ENCODE measurements at regions not wholly inside any gene's neighbourhood (a gene's known extent, or its start where the extent isn't known, plus 50 kb on each side); places are given as distances from the start of the nearest gene placed in this dataset.

DNA sequence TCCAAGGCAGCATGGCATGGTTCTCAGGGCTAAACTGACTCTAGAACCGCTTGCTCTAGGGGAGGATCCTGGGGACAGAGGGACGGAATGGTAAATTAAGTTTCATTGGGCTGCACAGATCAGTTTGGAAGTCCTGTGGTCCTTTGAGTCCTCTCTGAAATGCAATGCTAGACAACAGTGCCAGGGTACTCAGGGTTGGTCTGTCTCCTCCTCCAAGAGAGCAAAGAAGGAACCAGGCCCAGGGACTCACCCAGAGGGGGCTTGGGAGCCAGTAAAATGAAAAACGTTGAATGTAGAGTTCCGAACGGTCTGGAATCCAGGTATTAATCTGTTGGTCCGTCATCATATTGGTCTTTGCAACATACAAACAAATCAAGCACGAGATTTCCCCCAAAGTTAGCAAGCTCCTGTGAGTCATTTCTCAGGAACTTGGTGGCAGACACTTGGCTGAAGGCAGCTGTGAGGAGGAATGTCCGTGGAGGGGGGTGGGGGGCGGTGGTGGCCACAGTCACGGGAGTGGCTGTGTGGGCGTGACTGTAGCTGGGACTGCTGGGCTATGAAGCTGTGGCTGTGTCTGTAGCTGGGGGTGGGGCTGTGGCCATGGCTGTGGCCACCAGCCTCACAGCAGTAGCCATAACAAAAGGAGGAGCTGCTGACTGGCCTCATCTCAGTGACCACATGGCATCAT is 361.0 kb downstream of the SHQ1 start:
- H4K8ac ChIP-seq (ENCODE audit: extremely low read depth, insufficient read depth, low read length), result no peak overlapping the region
- H3K4me3 ChIP-seq (ENCODE audit: extremely low read depth in 1 of 4, insufficient read depth in 2 of 4, low read depth in 3 of 4, low read length in 4 of 4), result no peak overlapping the region
- POLR2A ChIA-PET (ENCODE audit: partially characterized antibody), result interaction anchor here (1.1 to 2.1 kb wide), 2 partner anchors 16 to 40 kb away, joined by 3 to 7 read pairs; no protein-coding TSS in a partner anchor
- H2BK12ac ChIP-seq (ENCODE audit: low read depth, low read length), result peak overlapping the region; percentile 88
- H4K20me1 ChIP-seq (replicated peaks in 1 of 2; ENCODE audit: control insufficient read depth in 1 of 2, insufficient read depth in 2 of 2, low read length in 2 of 2), result no peaks in the 10 kb centered on the region
- peak overlapping the region; percentile 57 for H2BK120ac ChIP-seq (replicated peaks; ENCODE audit: low read depth, low read length)
- no peak for FAIRE-seq
- no peak overlapping the region for H3K23ac ChIP-seq (ENCODE audit: insufficient read length)
- H3K27me3 ChIP-seq (replicated peaks in 1 of 4; ENCODE audit: control insufficient read depth in 3 of 4, extremely low read depth in 1 of 4, insufficient read depth in 3 of 4, low read length in 3 of 4), result no peaks in the 10 kb centered on the region; a peak in 2 of 7 replicates
- no peaks in the 10 kb centered on the region for H3K9me3 ChIP-seq (ENCODE audit: insufficient read depth in 2 of 2, low read depth in 1 of 2, low read length in 1 of 2)
- no peaks in the 10 kb centered on the region for H3K36me3 ChIP-seq (ENCODE audit: control insufficient read depth in 2 of 4, insufficient read depth in 4 of 4, low read length in 3 of 4)
- H3K4me2 ChIP-seq (ENCODE audit: insufficient read depth in 1 of 2, low read depth in 2 of 2, low read length in 2 of 2), result peak overlapping the region in 1 of 2 experiments; percentile 44; a peak in 1 of 4 replicates
- H3K4me1 ChIP-seq (replicated peaks in 1 of 4; ENCODE audit: control insufficient read depth in 3 of 4, insufficient read depth in 4 of 4, low read length in 3 of 4), result peaks cover 9 to 26% (median 20%) of the 10 kb centered on the region in 4 experiments
- H3K18ac ChIP-seq (ENCODE audit: extremely low read depth, low read length), result peak overlapping the region; percentile 73; the same call in 1 of the 2 replicates
- peak overlapping the region; percentile 48 for H4K91ac ChIP-seq (replicated peaks; ENCODE audit: insufficient read length, low read length)
- H2BK5ac ChIP-seq (ENCODE audit: low read depth, low read length), result peak overlapping the region; percentile 60; the same call in 1 of the 2 replicates
- H3K79me1 ChIP-seq (ENCODE audit: low read depth, low read length), result no peaks in the 10 kb centered on the region
- no peak overlapping the region for H3K27ac ChIP-seq (ENCODE audit: low read depth, low read length)
- WGBS, 2 experiments (ENCODE audit: extremely low coverage in 1 of 2, insufficient coverage in 1 of 2, insufficient read length in 1 of 2, insufficient replicate concordance in 2 of 2, low coverage in 1 of 2, low lambda C conversion rate in 2 of 2, missing lambda C conversion rate in 1 of 2), result 74% methylated on average over 8 of the region's 11 CpGs; no CpG with 5 or more reads in 1 of the 2 experiments
- no peak overlapping the region for H4K5ac ChIP-seq (ENCODE audit: insufficient read length, low read depth, low read length)
- no peaks in the 10 kb centered on the region for H3K79me2 ChIP-seq (ENCODE audit: control insufficient read depth in 1 of 2, insufficient read depth in 2 of 2, low read length in 2 of 2)
- no peak overlapping the region for H3K9ac ChIP-seq (replicated peaks in 1 of 4; ENCODE audit: extremely low read depth in 1 of 4, low read depth in 3 of 4, low read length in 3 of 4)
- peak overlapping the region; percentile 42 for H3K4ac ChIP-seq (replicated peaks; ENCODE audit: insufficient read length, low read depth, low read length)
- CTCF ChIA-PET (ENCODE audit: partially characterized antibody), result interaction anchor here (0.5 to 1.6 kb wide), 5 partner anchors 9 to 758 kb away, joined by 3 to 5 read pairs (median 4); no protein-coding TSS in a partner anchor
- no peak overlapping the region for H3K56ac ChIP-seq (replicated peaks; ENCODE audit: insufficient read length, low read depth, low read length)
- no peak for DNase-seq (ENCODE audit: low read depth in 1 of 2, low spot score in 2 of 2)
- no peaks in the 10 kb centered on the region for H3K23me2 ChIP-seq (ENCODE audit: low read depth, low read length)
- no peak overlapping the region for H2AFZ ChIP-seq (ENCODE audit: low read length)
- H3K14ac ChIP-seq (ENCODE audit: insufficient read length), result no peak overlapping the region
- H2AK5ac ChIP-seq (ENCODE audit: low read depth, low read length), result peak overlapping the region; percentile 78; the same call in 1 of the 2 replicates
- H2BK20ac ChIP-seq (ENCODE audit: low read length), result peak overlapping the region; percentile 84; the same call in 1 of the 2 replicates
- H2BK15ac ChIP-seq (ENCODE audit: low read length), result peak overlapping the region; percentile 53; the same call in 1 of the 2 replicates

All from H1 (cell line).